ENCODE measurements at regions not wholly inside any gene's neighbourhood (a gene's known extent, or its start where the extent isn't known, plus 50 kb on each side); places are given as distances from the start of the nearest gene placed in this dataset.
A peak's percentile ranks its signal among the peaks of the same experiment; 100 is the strongest.
"Not testable (repeated sequence)": the region's sequence is repeated elsewhere in the genome, so short reads cannot be mapped to it uniquely, and the experiment has no call there.

- WGBS = 51% methylated on average over 5 of the region's 5 CpGs
- no peaks in the 10 kb centered on the region for H3K4me1 ChIP-seq (ENCODE audit: control insufficient read depth, insufficient read depth, low read length)
- intact Hi-C loops (cut with DNase I) = no loop called here
- H3K27ac ChIP-seq (ENCODE audit: low read length) = no peak overlapping the region
- no peaks in the 10 kb centered on the region for H3K27me3 ChIP-seq (ENCODE audit: control insufficient read depth, insufficient read depth)
- no peak overlapping the region for H3K4me3 ChIP-seq (ENCODE audit: low read length)
- no peaks in the 10 kb centered on the region for H3K9me3 ChIP-seq (ENCODE audit: control insufficient read depth, low read length)
- DNase-seq (no peak), ATAC-seq (no peak)
Measured at GRCh38 chr6:99668036-99668705, 61.5 kb downstream of the PRDM13 start.

GRCh38 chr6:99689916-99690685 lies 83.5 kb downstream of the PRDM13 start:
- intact Hi-C loops (cut with DNase I) = no loop called here
- DNase-seq (no peak), ATAC-seq (no peak)
- Histone ChIP-seq H3K4me3 (ENCODE audit: low read length) (no peak overlapping the region), H3K4me1 (ENCODE audit: control insufficient read depth, insufficient read depth, low read length) (no peaks in the 10 kb centered on the region), H3K27ac (ENCODE audit: low read length) (no peak overlapping the region), H3K9me3 (ENCODE audit: control insufficient read depth, low read length) (no peaks in the 10 kb centered on the region), H3K27me3 (ENCODE audit: control insufficient read depth, insufficient read depth) (no peaks in the 10 kb centered on the region)
- 83% methylated on average over 2 of the region's 2 CpGs for WGBS

- H3K4me3 ChIP-seq (ENCODE audit: low read length); intact Hi-C loops (cut with DNase I); DNase-seq; H3K4me1 ChIP-seq (ENCODE audit: control insufficient read depth, insufficient read depth, low read length); H3K27me3 ChIP-seq (ENCODE audit: control insufficient read depth, insufficient read depth); H3K9me3 ChIP-seq (ENCODE audit: control insufficient read depth, low read length); ATAC-seq; H3K27ac ChIP-seq (ENCODE audit: low read length): not testable (repeated sequence)
- WGBS = 83% methylated on average over 9 of the region's 9 CpGs
Measured at GRCh38 chr6:99702287-99702686, 95.7 kb downstream of the PRDM13 start.

GRCh38 chr6:99709062-99709461 lies 102.4 kb downstream of the PRDM13 start:
- no peak for ATAC-seq
- Histone ChIP-seq H3K4me3 (ENCODE audit: low read length) (no peak overlapping the region), H3K27ac (ENCODE audit: low read length) (no peak overlapping the region), H3K9me3 (ENCODE audit: control insufficient read depth, low read length) (no peaks in the 10 kb centered on the region), H3K27me3 (ENCODE audit: control insufficient read depth, insufficient read depth) (no peaks in the 10 kb centered on the region), H3K4me1 (ENCODE audit: control insufficient read depth, insufficient read depth, low read length) (no peaks in the 10 kb centered on the region)
- no peak for DNase-seq
- intact Hi-C loops (cut with DNase I) = no loop called here

GRCh38 chr6:99711302-99711701 lies 104.7 kb downstream of the PRDM13 start:
- intact Hi-C loops (cut with DNase I) = no loop called here
- no peaks in the 10 kb centered on the region for H3K9me3 ChIP-seq (ENCODE audit: control insufficient read depth, low read length)
- ATAC-seq = no peak
- no peak for DNase-seq
- H3K27me3 ChIP-seq (ENCODE audit: control insufficient read depth, insufficient read depth) = no peaks in the 10 kb centered on the region
- H3K4me1 ChIP-seq (ENCODE audit: control insufficient read depth, insufficient read depth, low read length) = no peaks in the 10 kb centered on the region
- no peak overlapping the region for H3K4me3 ChIP-seq (ENCODE audit: low read length)
- no peak overlapping the region for H3K27ac ChIP-seq (ENCODE audit: low read length)

GRCh38 chr6:99711925-99712324 lies 105.3 kb downstream of the PRDM13 start:
- ATAC-seq (no peak), DNase-seq (no peak)
- intact Hi-C loops (cut with DNase I) = no loop called here
- no peaks in the 10 kb centered on the region for H3K27me3 ChIP-seq (ENCODE audit: control insufficient read depth, insufficient read depth)
- 88% methylated on average over 6 of the region's 6 CpGs for WGBS
- no peak overlapping the region for H3K27ac ChIP-seq (ENCODE audit: low read length)
- no peaks in the 10 kb centered on the region for H3K4me1 ChIP-seq (ENCODE audit: control insufficient read depth, insufficient read depth, low read length)
- H3K9me3 ChIP-seq (ENCODE audit: control insufficient read depth, low read length) = no peaks in the 10 kb centered on the region
- no peak overlapping the region for H3K4me3 ChIP-seq (ENCODE audit: low read length)

GRCh38 chr6:99712519-99712918 lies 105.9 kb downstream of the PRDM13 start:
- no peak for DNase-seq
- WGBS = 19% methylated on average over 3 of the region's 3 CpGs
- Histone ChIP-seq H3K4me1 (ENCODE audit: control insufficient read depth, insufficient read depth, low read length) (no peaks in the 10 kb centered on the region), H3K27ac (ENCODE audit: low read length) (no peak overlapping the region), H3K27me3 (ENCODE audit: control insufficient read depth, insufficient read depth) (no peaks in the 10 kb centered on the region), H3K9me3 (ENCODE audit: control insufficient read depth, low read length) (no peaks in the 10 kb centered on the region), H3K4me3 (ENCODE audit: low read length) (no peak overlapping the region)
- ATAC-seq = no peak
- intact Hi-C loops (cut with DNase I) = no loop called here

- H3K4me1 ChIP-seq (ENCODE audit: control insufficient read depth, insufficient read depth, low read length); H3K9me3 ChIP-seq (ENCODE audit: control insufficient read depth, low read length); H3K27me3 ChIP-seq (ENCODE audit: control insufficient read depth, insufficient read depth); H3K4me3 ChIP-seq (ENCODE audit: low read length); intact Hi-C loops (cut with DNase I); ATAC-seq; H3K27ac ChIP-seq (ENCODE audit: low read length); DNase-seq: not testable (repeated sequence)
Measured at GRCh38 chr6:99722043-99722442, 115.4 kb downstream of the PRDM13 start.

GRCh38 chr6:99730237-99730636 lies 123.6 kb downstream of the PRDM13 start:
- H3K27ac ChIP-seq (ENCODE audit: low read length); H3K4me3 ChIP-seq (ENCODE audit: low read length); intact Hi-C loops (cut with DNase I); H3K9me3 ChIP-seq (ENCODE audit: control insufficient read depth, low read length); H3K4me1 ChIP-seq (ENCODE audit: control insufficient read depth, insufficient read depth, low read length); DNase-seq; H3K27me3 ChIP-seq (ENCODE audit: control insufficient read depth, insufficient read depth); ATAC-seq: not testable (repeated sequence)
- WGBS = 87% methylated on average over 5 of the region's 6 CpGs

- no peak for ATAC-seq
- Histone ChIP-seq H3K4me3 (ENCODE audit: low read length) (no peak overlapping the region), H3K27ac (ENCODE audit: low read length) (no peak overlapping the region), H3K27me3 (ENCODE audit: control insufficient read depth, insufficient read depth) (peaks cover 2% of the 10 kb centered on the region), H3K4me1 (ENCODE audit: control insufficient read depth, insufficient read depth, low read length) (no peaks in the 10 kb centered on the region), H3K9me3 (ENCODE audit: control insufficient read depth, low read length) (no peaks in the 10 kb centered on the region)
- no peak for DNase-seq
- WGBS = 51% methylated on average over 1 of the region's 1 CpG
- intact Hi-C loops (cut with DNase I) = no loop called here
Measured at GRCh38 chr6:99736302-99736701, 129.7 kb downstream of the PRDM13 start.

- H3K9me3 ChIP-seq (ENCODE audit: control insufficient read depth, low read length) = no peaks in the 10 kb centered on the region
- H3K27me3 ChIP-seq (ENCODE audit: control insufficient read depth, insufficient read depth) = peaks cover 2% of the 10 kb centered on the region
- intact Hi-C loops (cut with DNase I) = no loop called here
- WGBS = 35% methylated on average over 2 of the region's 2 CpGs
- peak in 1 of 3 donors; percentile 37 for DNase-seq
- peak in 1 of 2 donors; percentile 81 for ATAC-seq
- H3K27ac ChIP-seq (ENCODE audit: low read length) = no peak overlapping the region
- no peaks in the 10 kb centered on the region for H3K4me1 ChIP-seq (ENCODE audit: control insufficient read depth, insufficient read depth, low read length)
- H3K4me3 ChIP-seq (ENCODE audit: low read length) = no peak overlapping the region
Measured at GRCh38 chr6:99739526-99739925, 132.9 kb downstream of the PRDM13 start.
